ENCODE measurements at regions not wholly inside any gene's neighbourhood (a gene's known extent, or its start where the extent isn't known, plus 50 kb on each side); places are given as distances from the start of the nearest gene placed in this dataset.

DNA sequence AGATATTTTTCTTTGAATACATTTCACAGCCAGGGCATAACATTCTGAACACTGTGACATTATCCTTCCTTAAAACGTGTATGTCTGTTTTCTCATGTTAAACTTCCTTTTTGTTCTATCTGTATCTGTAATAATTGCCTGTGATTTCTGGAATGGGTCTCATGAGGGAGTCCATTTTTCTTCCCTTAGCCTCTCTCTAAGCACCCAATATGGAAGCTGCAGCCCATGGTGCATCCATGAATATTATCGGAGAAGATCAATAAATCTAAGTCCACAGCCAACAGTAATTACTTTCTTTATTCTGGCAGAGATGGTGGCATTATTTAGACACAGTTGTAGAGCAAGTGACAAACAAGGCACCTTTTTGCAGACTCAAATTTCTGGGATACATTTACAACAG, 671.1 kb downstream of the TUSC7 start:
- H3K27me3 ChIP-seq (replicated peaks in 1 of 7), result no peaks in the 10 kb centered on the region
- H3K27ac ChIP-seq, result no peak overlapping the region
- H3K4me1 ChIP-seq, result no peaks in the 10 kb centered on the region
- no peak for DNase-seq
- TF ChIP-seq, protein P1, sequence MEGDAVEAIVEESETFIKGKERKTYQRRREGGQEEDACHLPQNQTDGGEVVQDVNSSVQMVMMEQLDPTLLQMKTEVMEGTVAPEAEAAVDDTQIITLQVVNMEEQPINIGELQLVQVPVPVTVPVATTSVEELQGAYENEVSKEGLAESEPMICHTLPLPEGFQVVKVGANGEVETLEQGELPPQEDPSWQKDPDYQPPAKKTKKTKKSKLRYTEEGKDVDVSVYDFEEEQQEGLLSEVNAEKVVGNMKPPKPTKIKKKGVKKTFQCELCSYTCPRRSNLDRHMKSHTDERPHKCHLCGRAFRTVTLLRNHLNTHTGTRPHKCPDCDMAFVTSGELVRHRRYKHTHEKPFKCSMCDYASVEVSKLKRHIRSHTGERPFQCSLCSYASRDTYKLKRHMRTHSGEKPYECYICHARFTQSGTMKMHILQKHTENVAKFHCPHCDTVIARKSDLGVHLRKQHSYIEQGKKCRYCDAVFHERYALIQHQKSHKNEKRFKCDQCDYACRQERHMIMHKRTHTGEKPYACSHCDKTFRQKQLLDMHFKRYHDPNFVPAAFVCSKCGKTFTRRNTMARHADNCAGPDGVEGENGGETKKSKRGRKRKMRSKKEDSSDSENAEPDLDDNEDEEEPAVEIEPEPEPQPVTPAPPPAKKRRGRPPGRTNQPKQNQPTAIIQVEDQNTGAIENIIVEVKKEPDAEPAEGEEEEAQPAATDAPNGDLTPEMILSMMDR (IDR thresholded peaks at IDR 0.05 in 8 of 11, conservative IDR thresholded peaks at IDR 0.05 in 3 of 11), result no peak
- TF ChIP-seq POLR2A (IDR thresholded peaks at IDR 0.05), result no peak
- no peak for TF ChIP-seq POLR2AphosphoS5 (IDR thresholded peaks at IDR 0.05)
- H3K4me3 ChIP-seq, result no peak overlapping the region
- peaks cover 0 to 5% (median 0%) of the 10 kb centered on the region in 8 donors for H3K9me3 ChIP-seq
- H3K36me3 ChIP-seq, result no peaks in the 10 kb centered on the region
- 66 to 79% (median 69%) methylated on average over 2 of the region's 2 CpGs for WGBS, 5 donors
- intact Hi-C loops (cut with DNase I; ENCODE audit: low total_unique reads), result no loop called here

DNA sequence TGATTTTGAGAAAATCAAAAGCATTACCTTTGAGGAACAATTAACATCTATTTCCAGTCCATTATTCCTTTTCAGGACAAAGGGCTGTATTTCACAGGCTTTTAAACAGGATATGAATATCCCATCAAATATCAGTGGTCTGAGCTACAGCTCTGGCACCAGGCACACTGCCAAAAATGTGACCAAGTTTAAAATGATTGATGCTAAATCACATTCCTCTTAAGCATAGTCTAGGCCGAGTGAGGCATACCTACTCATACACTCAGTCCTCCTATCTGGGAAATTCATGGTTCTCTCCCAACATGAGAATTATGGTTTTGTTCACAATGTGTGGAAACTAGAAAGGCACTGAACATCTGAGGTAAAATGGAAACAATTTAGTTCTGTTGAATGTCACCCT, 683.5 kb downstream of the TUSC7 start:
- H3K9me3 ChIP-seq, result no peaks in the 10 kb centered on the region
- intact Hi-C loops (cut with DNase I; ENCODE audit: low total_unique reads), result no loop called here
- H3K36me3 ChIP-seq, result no peaks in the 10 kb centered on the region
- no peak for TF ChIP-seq POLR2AphosphoS5 (IDR thresholded peaks at IDR 0.05)
- TF ChIP-seq, protein P1 (IDR thresholded peaks at IDR 0.05 in 8 of 11, conservative IDR thresholded peaks at IDR 0.05 in 3 of 11), result no peak
- TF ChIP-seq POLR2A (IDR thresholded peaks at IDR 0.05), result no peak
- DNase-seq, result no peak
- no peaks in the 10 kb centered on the region for H3K27me3 ChIP-seq (replicated peaks in 1 of 7)
- WGBS, 5 donors, result 50 to 75% (median 62%) methylated on average over 1 of the region's 1 CpG
- no peak overlapping the region for H3K27ac ChIP-seq
- no peak overlapping the region for H3K4me3 ChIP-seq
- no peaks in the 10 kb centered on the region for H3K4me1 ChIP-seq

DNA sequence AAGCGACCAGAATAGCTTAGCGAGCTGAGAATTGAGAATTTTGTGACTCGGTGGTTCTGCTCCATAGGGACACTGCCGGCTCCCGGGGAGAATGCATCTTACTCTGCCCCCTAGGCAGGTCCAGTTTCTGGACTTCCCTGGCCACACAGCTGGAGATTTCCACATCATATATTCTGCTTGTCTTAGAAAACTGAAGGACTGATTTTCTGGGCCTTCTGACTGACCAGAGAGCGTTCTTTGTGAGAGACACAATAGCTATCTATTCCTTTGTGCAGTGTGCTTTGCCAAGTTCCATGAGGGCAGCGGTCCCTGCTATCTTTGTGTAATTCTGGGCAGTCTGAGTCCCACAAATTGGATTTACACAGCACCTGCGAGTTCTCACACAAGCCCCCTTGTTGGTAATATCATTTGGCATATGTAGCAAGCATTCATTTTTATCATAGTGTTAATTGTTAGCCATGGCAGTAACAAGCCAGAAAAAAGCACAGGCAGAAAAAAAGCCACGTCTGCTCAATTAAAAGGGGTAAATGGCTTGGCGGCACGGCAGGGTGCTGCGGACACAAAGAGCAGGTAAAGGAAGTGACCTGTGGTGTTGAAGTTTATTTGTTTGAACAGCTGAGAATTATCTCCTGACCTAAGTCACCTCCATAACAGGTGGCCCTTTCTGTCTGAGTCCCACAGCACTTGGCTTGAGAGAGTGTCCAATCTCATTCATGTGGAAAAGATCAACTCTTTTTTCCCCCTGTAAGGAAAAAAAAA, 688.7 kb downstream of the TUSC7 start:
- no peak overlapping the region for H3K4me3 ChIP-seq
- whole genome bisulfite sequencing, 5 donors, result 80 to 89% (median 83%) methylated on average over 12 of the region's 12 CpGs
- no peaks in the 10 kb centered on the region for H3K36me3 ChIP-seq
- intact Hi-C loops (cut with DNase I; ENCODE audit: low total_unique reads), result no loop called here
- H3K9me3 ChIP-seq, result no peaks in the 10 kb centered on the region
- TF ChIP-seq, protein P1 (IDR thresholded peaks at IDR 0.05 in 8 of 11, conservative IDR thresholded peaks at IDR 0.05 in 3 of 11), result no peak
- TF ChIP-seq POLR2AphosphoS5 (IDR thresholded peaks at IDR 0.05), result no peak
- TF ChIP-seq POLR2A (IDR thresholded peaks at IDR 0.05), result no peak
- DNase-seq, result no peak
- H3K4me1 ChIP-seq, result no peaks in the 10 kb centered on the region
- H3K27me3 ChIP-seq (replicated peaks in 1 of 7), result no peaks in the 10 kb centered on the region
- no peak overlapping the region for H3K27ac ChIP-seq

DNA sequence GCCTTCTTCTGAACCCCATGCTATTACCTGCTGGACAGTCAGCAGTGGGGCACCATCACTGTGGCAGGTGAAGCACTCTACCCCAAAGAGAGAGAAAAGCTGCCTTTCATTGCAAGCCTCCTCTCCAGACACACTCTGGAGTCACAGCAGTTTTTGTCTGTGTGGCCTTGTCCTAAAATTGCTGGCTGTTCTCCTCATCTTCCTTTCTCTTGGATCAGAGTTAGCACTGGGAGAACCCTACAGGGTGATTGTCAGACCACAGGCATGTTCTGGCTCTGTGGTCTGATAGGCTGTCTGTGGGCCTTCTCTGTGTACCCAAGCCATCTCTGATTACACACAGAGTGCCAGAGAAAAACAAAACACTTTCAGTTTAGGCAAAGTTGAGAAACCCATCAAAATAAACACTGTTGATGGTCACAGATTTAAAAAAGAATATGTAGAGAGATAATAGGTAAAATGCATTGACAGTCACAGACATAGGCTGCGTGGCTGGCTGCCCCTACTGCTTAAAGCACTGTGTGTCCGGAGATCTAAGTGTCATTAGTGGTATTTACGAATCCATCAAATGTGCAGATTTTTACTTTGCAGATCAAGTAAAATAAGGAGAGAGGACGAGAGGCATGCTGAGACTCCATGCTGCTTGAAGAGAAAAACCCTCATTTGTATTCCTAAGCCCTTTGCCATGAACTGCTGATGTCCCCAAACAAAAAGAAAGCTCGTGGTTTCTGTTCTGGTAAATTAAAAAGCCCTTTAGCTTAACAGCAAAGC, 689.9 kb downstream of the TUSC7 start:
- no peaks in the 10 kb centered on the region for H3K36me3 ChIP-seq
- H3K9me3 ChIP-seq, result no peaks in the 10 kb centered on the region
- DNase-seq, result no peak
- TF ChIP-seq POLR2A (IDR thresholded peaks at IDR 0.05) (no peak), POLR2AphosphoS5 (IDR thresholded peaks at IDR 0.05) (no peak)
- TF ChIP-seq, protein P1 (IDR thresholded peaks at IDR 0.05 in 8 of 11, conservative IDR thresholded peaks at IDR 0.05 in 3 of 11), result no peak
- no peaks in the 10 kb centered on the region for H3K4me1 ChIP-seq
- no peak overlapping the region for H3K4me3 ChIP-seq
- intact Hi-C loops (cut with DNase I; ENCODE audit: low total_unique reads), result no loop called here
- no peaks in the 10 kb centered on the region for H3K27me3 ChIP-seq (replicated peaks in 1 of 7)
- 59 to 74% (median 72%) methylated on average over 5 of the region's 5 CpGs for WGBS, 5 donors
- H3K27ac ChIP-seq, result no peak overlapping the region

Data from spleen (tissue), 11 donors.